ENCODE measurements at regions not wholly inside any gene's neighbourhood (a gene's known extent, or its start where the extent isn't known, plus 50 kb on each side); places are given as distances from the start of the nearest gene placed in this dataset.

GRCh38 chr2:66782780-66783361, 347.9 kb downstream of the MEIS1 start:
- Histone ChIP-seq H3K9ac (ENCODE audit: extremely low read depth, low read length, poor library complexity, severe bottlenecking) (no peak overlapping the region), H3K27ac (ENCODE audit: low read depth, low read length) (no peak overlapping the region), H3K4me1 (ENCODE audit: control insufficient read depth, insufficient read depth, low read length) (no peaks in the 10 kb centered on the region), H3K9me3 (ENCODE audit: control insufficient read depth, low read length) (no peaks in the 10 kb centered on the region), H3K27me3 (ENCODE audit: control insufficient read depth, insufficient read depth, low read length, poor library complexity, severe bottlenecking) (no peaks in the 10 kb centered on the region), H3K4me3 (ENCODE audit: low read length) (no peak overlapping the region), H3K36me3 (ENCODE audit: control insufficient read depth, insufficient read depth, low read length) (no peaks in the 10 kb centered on the region)
- TF ChIP-seq CTCF (conservative IDR thresholded peaks at IDR 0.05): no peak
- 78 to 83% methylated on average over 5 to 7 of the region's 7 CpGs for WGBS, 2 experiments (ENCODE audit: insufficient coverage in 1 of 2, insufficient read length in 1 of 2)
- DNase-seq: no peak
- Mint-ChIP-seq H3K4me1 (no peaks in the 10 kb centered on the region), H3K4me3 (no peak overlapping the region), H3K27me3 (ENCODE audit: insufficient read depth) (no peaks in the 10 kb centered on the region), H3K9me3 (no peaks in the 10 kb centered on the region), H3K36me3 (ENCODE audit: low read depth) (no peaks in the 10 kb centered on the region), H3K27ac (no peak overlapping the region)

- H3K9ac ChIP-seq (ENCODE audit: extremely low read depth, low read length, poor library complexity, severe bottlenecking): no peak overlapping the region
- Mint-ChIP-seq H3K9me3 (no peaks in the 10 kb centered on the region), H3K4me3 (no peak overlapping the region), H3K27me3 (ENCODE audit: insufficient read depth) (peaks cover 7% of the 10 kb centered on the region), H3K4me1 (no peaks in the 10 kb centered on the region), H3K27ac (no peak overlapping the region), H3K36me3 (ENCODE audit: low read depth) (no peaks in the 10 kb centered on the region)
- H3K9me3 ChIP-seq (ENCODE audit: control insufficient read depth, low read length): no peaks in the 10 kb centered on the region
- WGBS, 2 experiments (ENCODE audit: insufficient coverage in 1 of 2, insufficient read length in 1 of 2): 92 to 100% methylated on average over 5 of the region's 5 CpGs
- no peak for TF ChIP-seq CTCF (conservative IDR thresholded peaks at IDR 0.05)
- no peaks in the 10 kb centered on the region for H3K36me3 ChIP-seq (ENCODE audit: control insufficient read depth, insufficient read depth, low read length)
- H3K4me1 ChIP-seq (ENCODE audit: control insufficient read depth, insufficient read depth, low read length): no peaks in the 10 kb centered on the region
- H3K27me3 ChIP-seq (ENCODE audit: control insufficient read depth, insufficient read depth, low read length, poor library complexity, severe bottlenecking): no peaks in the 10 kb centered on the region
- no peak for DNase-seq
- H3K4me3 ChIP-seq (ENCODE audit: low read length): no peak overlapping the region
- no peak overlapping the region for H3K27ac ChIP-seq (ENCODE audit: low read depth, low read length)
Observed at GRCh38 chr2:66789741-66790140, 354.8 kb downstream of the MEIS1 start.

- Mint-ChIP-seq H3K4me3 (no peak overlapping the region), H3K4me1 (no peaks in the 10 kb centered on the region), H3K27ac (no peak overlapping the region), H3K36me3 (ENCODE audit: low read depth) (no peaks in the 10 kb centered on the region), H3K9me3 (no peaks in the 10 kb centered on the region), H3K27me3 (ENCODE audit: insufficient read depth) (peaks cover 7% of the 10 kb centered on the region)
- Histone ChIP-seq H3K27me3 (ENCODE audit: control insufficient read depth, insufficient read depth, low read length, poor library complexity, severe bottlenecking) (no peaks in the 10 kb centered on the region), H3K9me3 (ENCODE audit: control insufficient read depth, low read length) (no peaks in the 10 kb centered on the region), H3K9ac (ENCODE audit: extremely low read depth, low read length, poor library complexity, severe bottlenecking) (no peak overlapping the region), H3K36me3 (ENCODE audit: control insufficient read depth, insufficient read depth, low read length) (no peaks in the 10 kb centered on the region), H3K4me1 (ENCODE audit: control insufficient read depth, insufficient read depth, low read length) (no peaks in the 10 kb centered on the region), H3K4me3 (ENCODE audit: low read length) (no peak overlapping the region), H3K27ac (ENCODE audit: low read depth, low read length) (no peak overlapping the region)
- no peak for DNase-seq
- TF ChIP-seq CTCF (conservative IDR thresholded peaks at IDR 0.05): no peak
- 88 to 96% methylated on average over 1 of the region's 1 CpG for WGBS, 2 experiments (ENCODE audit: insufficient coverage in 1 of 2, insufficient read length in 1 of 2)
Observed at GRCh38 chr2:66790651-66791181, 355.8 kb downstream of the MEIS1 start.
